DMS153 (cell line): ENCODE measurements at regions not wholly inside any gene's neighbourhood (a gene's known extent, or its start where the extent isn't known, plus 50 kb on each side); places are given as distances from the start of the nearest gene placed in this dataset.

Experiments used
- DNase-seq: peaks from one replicate; lab custom pipeline; 2025; lab: John Stamatoyannopoulos, UW

DNA sequence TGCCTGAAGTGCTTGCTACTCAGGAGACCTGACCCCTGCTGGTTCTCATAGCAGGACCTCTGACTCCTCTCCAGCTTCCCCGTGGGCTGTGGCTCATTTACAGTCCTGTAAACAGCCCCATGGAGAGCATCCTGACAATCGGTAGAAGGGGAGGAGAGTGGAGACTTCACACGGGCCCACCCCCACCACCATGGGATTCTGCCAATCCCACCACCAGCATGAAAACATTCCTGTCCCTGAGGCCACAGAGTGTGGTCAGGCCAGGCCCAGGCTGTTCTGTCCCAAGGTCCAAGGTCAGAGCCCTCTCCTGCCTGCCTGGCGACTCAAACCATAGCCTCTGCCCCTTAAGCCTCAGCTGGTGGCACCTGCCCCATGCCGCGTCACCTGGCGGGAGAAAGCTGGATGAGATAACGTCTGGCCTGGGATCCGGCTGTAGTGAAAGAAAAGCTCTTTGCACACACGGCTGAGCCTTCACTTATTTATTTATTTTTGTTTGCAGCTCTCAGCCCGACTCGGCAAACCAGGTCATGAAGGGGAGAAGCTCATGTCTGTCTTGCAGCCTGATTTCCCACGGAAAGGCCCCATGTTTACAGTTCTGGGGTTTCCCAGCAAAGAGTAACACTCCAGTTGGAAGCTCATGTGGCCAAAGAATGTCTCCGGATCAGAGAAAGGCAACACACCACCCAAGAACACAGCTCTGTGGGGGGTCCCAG is 293.6 kb upstream of the ZMIZ1 start:
- peak; percentile 87 for DNase-seq

DNA sequence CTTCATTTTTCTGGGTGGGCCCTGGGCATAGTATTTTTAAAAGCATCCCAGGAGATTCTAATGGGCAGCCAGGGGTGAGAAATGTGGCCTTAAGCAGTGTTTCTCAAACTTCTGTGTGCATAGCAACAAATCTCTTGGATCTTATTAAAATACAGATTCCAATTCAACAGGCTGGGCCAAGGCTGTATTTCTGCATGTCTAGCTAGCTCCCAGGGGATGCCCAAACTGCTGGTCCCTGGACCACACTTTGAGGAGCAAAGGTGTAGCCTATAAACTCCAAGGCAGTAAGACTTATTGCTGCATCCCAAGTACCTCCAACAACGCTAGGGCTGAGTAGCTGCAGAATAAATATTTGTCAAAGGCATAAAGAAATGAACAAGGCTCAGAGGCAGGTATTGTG is 292.9 kb upstream of the ZMIZ1 start:
- DNase-seq = no peak

DNA sequence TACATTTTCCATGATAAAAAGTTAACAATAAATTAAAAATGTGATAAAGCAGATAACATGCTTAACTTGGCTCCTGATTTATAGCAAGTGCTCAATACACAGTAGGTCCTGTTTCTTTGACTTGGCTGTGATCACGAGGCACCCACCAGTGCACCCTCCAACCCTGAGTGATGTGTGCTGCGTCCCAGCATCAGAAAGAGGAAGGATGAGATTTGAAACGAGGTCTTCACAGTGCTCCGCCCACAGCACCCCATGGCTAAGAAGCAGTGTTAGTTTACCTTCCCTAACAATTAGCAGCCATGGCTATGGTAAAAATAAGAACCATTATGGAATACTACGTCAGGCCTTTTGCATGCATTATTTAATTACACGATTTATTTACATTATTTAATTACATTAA is 292.0 kb upstream of the ZMIZ1 start:
- no peak for DNase-seq

DNA sequence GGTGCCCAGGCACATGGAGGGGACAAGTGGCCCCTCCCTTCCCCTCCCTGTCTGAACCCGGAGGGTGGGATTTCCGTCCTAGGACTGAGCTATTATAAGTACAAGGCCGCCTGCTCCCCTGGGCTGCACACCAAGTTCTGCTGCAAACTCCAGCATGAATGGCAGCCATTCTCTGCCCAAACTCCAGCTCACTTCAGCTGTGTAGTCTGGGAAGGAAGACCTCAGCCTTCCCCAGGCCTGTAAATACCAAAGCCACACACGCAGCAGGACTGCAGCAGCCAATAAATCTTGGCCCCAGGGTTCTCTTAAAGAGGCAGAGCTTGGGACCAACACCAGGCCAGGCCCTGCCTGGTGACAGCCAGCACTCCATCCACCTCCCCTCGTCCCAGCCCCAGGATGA is 291.3 kb upstream of the ZMIZ1 start:
- no peak for DNase-seq

DNA sequence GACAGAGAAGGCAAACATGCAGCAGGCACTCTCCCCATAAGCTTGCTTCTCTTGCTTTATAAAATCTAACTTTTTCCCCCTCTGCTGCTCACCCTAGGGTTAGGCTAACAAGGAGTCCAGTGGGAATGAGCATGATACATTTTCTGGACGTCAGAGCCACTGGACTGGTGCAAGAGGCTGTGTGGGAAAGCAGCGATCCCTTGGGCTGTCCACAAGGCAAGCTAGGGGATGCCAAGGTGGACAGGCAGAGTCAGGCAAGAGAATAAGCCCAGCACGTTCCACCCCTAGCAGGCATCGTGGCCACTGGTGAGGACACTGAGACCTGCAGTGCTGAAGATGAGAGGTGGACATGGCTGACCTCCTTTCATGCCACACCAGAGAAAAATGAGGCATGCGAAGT is 290.9 kb upstream of the ZMIZ1 start:
- DNase-seq = no peak

DNA sequence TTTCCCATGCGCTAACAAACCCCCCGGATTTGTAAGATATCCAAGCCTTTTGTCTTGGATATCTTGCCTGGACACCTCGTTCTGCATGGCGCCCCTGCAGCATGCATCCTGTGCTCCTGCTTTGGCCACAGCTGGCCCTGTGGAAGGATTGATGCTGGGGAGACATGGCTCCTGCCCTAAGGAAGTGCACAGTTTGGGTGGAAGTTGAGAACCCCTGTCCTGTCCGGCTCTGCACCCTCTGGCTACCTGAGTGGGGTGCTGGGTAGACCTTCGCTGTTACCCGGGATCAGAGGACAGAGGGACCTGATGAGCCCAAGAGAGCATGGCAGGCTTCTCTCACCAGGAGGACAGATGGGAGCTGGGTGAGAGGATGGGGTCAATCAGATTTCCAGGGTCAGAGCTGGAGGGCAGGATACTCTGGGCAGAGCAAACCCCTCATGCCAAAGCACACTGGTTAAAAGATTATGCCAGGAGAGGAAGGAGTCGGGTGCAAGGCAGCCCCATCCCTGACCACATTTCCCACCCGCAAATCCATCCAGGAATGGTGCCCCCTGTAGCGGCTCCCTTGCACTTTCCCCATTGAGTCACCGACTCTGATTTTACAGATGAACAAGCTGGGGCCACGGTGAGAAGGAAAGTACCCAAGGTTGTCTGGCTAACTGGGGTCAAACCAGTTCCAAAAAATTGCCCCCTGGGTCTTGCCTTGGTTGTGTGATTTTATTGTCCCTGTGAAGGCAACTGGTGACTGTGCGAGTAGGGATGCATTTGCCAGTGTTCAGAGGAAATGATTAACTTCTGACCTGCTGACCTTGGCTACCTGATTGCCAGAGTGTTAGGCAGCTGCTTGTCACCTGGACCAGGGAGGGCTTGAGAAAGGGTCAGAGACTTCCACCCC is 290.1 kb upstream of the ZMIZ1 start:
- DNase-seq = no peak

DNA sequence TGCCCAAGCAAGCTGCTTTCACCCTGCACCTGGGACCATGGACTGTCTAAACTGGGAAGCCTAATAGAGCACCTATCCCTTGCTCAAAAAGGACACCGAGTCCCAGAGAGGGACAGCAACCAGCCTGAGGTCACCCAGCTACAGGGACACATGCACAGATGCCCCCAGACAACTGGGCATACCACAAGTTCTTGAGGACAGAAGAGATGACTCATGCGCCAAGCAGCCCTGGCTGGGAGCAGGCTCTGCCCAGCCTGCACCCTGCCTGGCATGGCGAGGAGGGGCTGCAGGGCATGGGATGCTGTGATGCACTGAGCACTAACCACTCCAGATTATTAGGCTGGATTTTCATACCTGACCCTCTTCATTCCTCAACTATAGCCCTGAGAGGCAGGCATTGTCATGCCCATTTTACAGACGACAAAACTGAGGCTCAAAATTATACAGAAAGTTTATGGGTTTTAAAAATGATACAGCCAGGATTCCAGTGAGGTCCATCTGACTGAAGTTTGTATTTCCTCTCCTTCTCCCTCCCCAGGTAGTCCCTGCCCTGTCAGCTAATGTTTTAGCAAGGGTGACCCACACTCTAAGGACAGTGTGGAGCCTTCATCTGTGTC is 289.3 kb upstream of the ZMIZ1 start:
- no peak for DNase-seq

DNA sequence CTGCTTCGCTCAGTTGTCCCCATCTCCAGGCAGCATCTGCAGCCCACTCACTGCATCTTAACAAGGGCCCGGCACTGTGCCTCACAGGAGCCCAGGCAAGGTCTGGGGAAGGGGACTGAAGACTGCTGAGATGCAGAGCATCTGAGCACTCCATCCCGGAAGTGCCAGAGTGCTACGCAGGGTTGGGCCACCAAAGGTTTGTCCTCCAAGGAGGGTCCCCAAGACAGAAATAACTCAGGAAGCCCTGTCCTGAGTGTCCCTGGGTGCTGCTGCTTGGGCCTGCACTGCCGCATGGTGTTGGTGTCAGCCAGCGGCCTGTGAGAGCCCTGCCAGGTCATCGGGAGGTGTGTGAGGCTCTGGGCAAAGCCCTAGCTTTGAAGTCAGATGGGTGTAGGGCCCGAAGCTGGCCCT is 288.2 kb upstream of the ZMIZ1 start:
- DNase-seq = no peak

DNA sequence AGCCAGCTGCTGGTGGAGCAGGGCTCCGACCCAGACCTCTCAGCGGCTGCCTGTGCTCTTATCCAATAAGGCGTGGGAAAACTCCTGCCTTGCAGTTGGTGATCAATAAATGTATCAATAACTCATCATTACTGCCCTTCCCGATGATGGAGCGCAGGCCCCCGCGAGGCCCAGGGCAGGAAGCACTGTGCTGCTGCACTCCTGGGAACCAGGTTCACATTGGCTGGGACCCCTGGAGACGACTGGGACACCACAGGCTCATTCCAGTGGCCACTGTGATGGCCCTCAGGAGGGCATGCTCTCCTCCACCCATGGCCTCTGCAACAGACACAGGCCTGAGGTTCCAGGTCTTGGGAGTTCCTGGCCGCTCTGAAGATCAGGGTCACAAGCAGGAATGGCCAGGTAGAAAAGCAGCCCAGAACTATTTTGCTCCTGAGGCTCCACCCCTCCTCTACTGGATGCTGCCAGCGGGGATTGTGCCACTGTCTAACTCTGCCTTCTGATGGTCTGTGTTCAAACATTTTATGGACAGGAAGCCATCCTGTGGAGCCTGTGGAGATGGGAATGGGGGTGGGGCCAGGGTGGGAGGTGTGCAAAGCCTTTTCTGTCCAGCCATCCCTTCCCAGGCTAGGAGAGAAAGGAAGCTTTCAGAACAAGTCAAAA is 287.4 kb upstream of the ZMIZ1 start:
- no peak for DNase-seq

DNA sequence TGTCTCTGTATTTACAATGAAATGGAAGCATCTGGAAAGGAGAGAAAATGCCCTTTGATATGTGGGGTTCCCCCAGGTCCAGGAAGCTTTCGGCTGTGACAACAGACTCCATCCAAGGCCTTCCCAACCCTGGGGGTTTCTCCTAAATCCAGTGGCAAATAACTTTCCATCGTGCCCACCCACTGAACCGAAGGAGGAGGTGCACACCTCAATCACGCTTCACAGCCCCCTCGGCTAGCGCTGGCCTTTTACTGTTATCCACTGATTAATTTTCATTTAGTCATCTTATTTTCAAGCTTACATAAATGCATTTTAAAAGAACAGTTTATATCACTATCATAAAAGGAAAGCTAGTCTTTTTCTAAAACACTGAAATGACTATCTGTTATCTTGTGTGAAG is 286.8 kb upstream of the ZMIZ1 start:
- DNase-seq = no peak

DNA sequence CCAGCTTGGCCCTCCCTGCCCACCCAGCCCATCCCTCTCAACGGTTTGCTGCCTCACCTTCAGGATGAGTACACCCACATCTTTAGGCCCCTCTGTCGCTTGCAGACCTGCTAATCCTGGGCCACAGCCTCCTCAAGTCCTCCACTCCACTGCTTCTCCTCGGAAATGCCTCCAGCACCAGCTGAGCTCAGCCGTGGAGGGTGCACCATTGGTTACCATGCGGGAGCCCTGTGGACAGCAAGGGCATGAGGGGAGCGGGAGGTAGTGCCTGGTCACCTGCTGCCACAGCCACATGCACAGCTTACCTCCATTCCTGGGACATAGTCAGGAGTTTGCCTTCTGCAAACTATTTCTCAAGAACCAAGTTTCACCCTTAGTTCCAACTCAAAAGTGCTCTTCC is 286.3 kb upstream of the ZMIZ1 start:
- no peak for DNase-seq

DNA sequence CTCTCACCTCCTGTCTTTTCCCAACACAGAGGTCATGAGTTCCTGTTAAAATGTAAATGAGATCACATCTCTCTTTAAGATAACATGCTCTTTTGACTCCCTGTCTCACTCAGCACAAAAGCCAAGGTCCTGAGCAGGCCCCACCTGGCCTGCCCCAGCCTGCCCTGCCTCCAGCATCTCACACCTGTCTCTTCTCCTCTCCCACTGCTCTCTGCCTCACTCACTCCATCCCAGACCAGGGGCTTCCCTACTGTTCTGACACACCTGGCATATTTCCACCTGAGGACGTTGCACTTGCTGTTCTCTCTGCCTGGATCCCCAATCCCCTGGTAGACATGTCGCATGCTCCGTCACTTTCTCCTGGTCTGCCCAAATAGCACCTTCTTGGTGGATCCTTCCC is 285.0 kb upstream of the ZMIZ1 start:
- no peak for DNase-seq

DNA sequence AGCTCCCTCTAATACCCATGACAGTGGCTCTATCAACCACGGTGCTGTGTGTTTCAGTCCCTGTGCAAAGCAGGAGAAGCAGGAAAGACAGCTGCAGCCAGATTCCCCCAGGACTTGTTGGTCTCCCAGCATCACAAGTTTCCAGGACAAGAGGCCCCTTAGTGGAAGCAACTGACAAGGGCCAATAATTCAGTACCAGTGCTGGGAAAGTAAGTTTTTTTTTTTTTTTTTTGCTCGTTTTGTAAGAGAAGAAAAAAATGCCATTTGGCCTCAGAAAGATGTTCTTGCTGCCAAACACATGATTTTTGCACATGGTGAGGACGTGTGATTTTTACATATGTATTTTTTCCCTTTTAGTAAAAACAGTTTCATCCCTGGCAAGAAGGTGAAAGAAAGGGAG is 284.2 kb upstream of the ZMIZ1 start:
- DNase-seq = no peak

DNA sequence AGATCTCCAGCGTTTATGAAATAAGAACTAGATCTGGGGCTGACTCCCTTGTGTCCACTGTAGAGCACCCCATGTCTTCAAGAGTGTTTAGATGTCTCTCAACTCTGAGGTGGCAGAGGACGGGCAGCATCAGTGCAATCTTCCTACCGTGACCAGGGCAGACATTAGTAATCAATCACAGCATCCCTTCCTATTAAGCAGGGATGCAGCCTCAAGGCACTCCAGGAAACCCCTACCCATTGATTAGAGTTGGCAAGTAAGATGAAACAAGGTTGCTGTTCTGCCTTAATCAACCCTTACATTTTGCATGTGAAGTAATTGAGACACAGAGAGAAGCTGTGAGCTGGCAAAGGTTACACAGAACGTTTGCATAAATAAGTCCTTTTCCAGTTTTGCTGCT is 283.7 kb upstream of the ZMIZ1 start:
- DNase-seq = no peak

DNA sequence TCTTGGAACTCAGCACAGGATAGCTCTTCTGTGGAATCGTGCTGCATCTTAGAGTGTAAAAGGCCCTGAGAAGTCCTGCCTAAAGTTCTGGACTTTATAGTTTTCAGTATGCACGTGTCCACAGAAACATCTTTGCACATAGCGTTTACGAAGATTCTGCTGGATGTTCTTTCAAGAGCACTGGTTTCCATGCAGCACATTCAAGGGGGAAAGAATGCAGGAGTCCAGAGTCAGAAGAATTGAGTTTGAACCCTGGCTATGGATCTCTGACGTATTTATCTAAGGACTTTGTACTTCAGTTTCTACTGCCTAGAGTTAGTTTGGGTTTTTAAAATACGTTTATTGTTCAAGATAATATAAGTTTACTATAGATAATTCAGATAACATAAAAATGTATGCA is 282.8 kb upstream of the ZMIZ1 start:
- DNase-seq = no peak

DNA sequence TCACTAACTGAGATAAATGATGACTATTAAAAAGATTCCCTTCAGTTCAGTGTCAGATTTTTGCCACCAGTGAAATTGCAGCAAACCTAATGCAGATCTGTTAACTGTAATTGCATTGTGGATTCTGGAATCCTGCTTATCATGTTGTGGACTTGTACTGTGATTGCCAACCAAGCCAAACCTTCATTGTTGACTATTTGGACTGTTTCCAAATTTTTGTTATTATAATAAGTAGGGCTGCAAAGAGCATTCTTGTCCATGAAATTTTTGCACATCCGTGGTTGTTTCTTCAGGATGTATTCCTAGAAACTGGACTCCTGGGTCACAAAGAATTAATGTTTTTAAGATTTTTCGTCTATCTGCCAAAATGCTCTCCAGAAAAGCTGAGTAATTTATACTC is 281.6 kb upstream of the ZMIZ1 start:
- no peak for DNase-seq

DNA sequence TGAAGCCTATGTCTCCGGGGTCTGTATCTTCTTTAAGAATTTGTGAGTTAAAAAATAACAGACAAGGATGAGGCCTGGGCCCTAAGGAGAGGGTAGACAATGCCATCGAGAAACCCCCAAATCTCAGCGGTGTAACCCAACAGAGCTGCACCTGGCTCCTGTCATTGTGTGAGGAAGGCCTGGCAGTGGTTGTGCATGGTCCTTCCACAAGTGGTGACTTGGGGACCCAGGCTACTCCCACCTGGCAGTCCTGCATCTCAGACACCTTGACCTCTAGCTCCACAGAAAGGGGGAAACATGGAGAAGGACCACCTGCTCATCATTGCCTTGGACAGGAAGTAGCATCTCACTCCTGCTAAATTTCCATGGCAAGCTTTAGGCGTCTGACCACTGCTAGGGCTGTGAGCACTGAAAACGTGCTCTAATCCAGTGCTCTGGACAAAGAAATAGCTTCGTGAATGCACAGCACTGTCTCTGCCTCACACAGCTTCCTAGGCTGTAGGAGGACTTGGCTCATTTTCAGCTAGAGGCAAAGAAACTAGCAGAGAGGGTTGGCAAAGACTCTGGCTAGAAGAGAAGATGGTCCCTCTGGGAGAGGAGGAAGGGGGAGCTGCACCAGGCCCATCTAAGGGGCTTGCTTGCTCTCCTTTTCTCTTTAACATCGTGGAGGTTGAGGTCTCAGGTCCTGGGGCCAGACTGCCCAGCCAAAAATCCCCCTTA is 273.9 kb upstream of the ZMIZ1 start:
- no peak for DNase-seq

DNA sequence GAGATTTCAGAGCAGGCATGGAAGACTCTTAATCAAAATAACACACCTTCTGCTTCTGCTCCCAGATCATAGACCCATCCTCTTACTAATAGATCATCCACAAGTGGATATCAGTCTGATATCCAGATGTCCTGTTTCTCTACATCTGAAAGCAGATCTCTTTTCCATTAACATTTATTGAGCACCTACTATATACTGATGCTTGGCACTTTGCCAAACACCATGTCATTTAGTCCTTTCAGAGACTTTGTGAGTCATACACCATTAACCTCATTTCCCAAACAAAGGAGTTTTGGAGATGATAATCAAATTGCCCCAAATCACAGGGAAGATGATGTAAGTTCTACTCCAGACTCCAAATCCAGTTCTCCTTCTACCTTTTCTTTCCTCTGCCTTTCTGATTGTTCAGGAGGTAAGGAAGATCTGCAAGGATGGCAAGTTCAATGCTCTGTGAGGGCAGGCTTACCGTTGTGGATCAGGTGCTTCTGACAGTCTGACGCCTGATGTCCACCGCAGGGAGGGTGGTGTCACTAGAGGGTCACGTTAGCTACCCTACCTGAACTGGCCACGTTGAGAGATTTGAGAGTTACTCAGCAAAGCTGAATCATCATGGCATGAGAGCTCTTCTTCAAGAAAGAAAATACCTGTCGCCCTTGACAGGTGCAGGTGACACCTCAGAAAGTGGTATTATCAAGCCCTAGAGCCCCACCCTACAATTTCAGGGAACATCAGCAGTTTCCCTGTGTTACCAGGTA is 269.6 kb upstream of the ZMIZ1 start:
- no peak for DNase-seq

DNA sequence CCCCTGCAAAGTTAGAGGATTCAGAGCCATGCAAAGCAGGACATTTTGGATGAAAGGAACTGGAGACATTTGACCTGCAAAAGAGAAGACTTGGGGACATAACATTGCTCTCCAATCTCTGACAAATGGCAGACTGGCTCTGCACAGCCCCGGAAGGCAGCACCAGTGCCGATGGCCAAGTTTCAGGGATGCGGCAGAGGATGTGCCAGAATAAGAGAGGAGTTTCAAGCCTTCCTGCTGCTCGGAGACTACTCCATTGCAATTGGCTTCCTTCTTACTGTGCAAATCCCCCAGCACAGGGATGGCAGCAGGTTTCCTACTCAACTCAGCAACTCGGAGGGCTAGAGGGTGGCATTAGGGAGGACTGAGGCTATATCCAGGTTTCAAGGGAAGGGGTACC is 268.8 kb upstream of the ZMIZ1 start:
- DNase-seq = no peak

DNA sequence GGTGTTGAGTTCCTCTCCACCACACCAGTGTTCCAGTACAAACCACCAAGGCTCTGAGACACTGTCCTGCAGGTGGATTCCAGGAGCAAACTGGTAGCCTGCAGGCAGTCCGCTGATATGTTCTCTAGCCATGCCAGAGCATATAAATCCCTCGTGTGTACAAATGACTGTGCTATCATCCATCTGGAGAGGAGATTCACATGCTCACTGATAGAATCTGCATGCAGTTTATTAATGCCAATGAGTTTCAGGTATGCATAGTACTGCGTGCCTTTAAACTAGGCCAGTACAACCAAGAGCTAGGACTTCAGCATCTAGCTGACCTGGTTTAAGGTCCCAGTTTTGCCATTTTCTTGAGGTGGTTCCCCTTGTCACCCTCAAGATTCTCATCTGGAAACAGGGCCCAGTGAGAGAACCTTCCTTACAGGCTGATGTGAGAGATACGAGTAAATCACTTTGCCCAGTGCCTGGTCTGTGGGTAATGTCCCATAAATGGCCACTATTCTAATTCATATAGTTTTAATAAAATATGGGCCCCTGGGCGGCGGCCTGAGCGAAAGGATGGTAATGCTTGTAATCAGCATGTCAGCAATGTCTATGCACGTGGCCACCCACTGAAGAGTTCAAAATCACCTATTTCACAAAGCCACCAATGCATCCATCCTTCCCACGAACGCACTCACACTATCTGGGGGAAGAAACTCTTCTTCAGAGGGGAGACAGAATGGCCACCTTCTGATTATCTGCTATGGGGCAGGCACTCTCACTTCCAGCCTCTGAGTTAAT is 268.0 kb upstream of the ZMIZ1 start:
- no peak for DNase-seq
